ENCODE measurements at regions not wholly inside any gene's neighbourhood (a gene's known extent, or its start where the extent isn't known, plus 50 kb on each side); places are given as distances from the start of the nearest gene placed in this dataset.

- DNase-seq (ENCODE audit: low read depth): no peak
- no peak for TF ChIP-seq POLR2A (IDR thresholded peaks at IDR 0.05; ENCODE audit: extremely low read depth, insufficient read length)
- no peak for TF ChIP-seq CTCF (IDR thresholded peaks at IDR 0.05; ENCODE audit: low read depth, low read length)
- TF ChIP-seq MAX (IDR thresholded peaks at IDR 0.05; ENCODE audit: low read depth, low read length): no peak
- no peak for TF ChIP-seq MYC (IDR thresholded peaks at IDR 0.05; ENCODE audit: low read depth, low read length)
- H3K4me3 ChIP-seq (ENCODE audit: low read depth, low read length): no peak overlapping the region
These were observed 115.6 kb upstream of the ID2 start for GRCh38 chr2:8566155-8566670.

GRCh38 chr2:8566774-8567468 lies 114.9 kb upstream of the ID2 start:
- no peak overlapping the region for H3K4me3 ChIP-seq (ENCODE audit: low read depth, low read length)
- no peak for TF ChIP-seq MYC (IDR thresholded peaks at IDR 0.05; ENCODE audit: low read depth, low read length)
- TF ChIP-seq CTCF (IDR thresholded peaks at IDR 0.05; ENCODE audit: low read depth, low read length): no peak
- no peak for TF ChIP-seq POLR2A (IDR thresholded peaks at IDR 0.05; ENCODE audit: extremely low read depth, insufficient read length)
- TF ChIP-seq MAX (IDR thresholded peaks at IDR 0.05; ENCODE audit: low read depth, low read length): no peak
- no peak for DNase-seq (ENCODE audit: low read depth)

GRCh38 chr2:8567469-8568260 lies 114.2 kb upstream of the ID2 start:
- no peak overlapping the region for H3K4me3 ChIP-seq (ENCODE audit: low read depth, low read length)
- TF ChIP-seq CTCF (IDR thresholded peaks at IDR 0.05; ENCODE audit: low read depth, low read length): no peak
- TF ChIP-seq MYC (IDR thresholded peaks at IDR 0.05; ENCODE audit: low read depth, low read length): no peak
- TF ChIP-seq POLR2A (IDR thresholded peaks at IDR 0.05; ENCODE audit: extremely low read depth, insufficient read length): no peak
- TF ChIP-seq MAX (IDR thresholded peaks at IDR 0.05; ENCODE audit: low read depth, low read length): no peak
- DNase-seq (ENCODE audit: low read depth): no peak

- DNase-seq (ENCODE audit: low read depth): no peak
- no peak overlapping the region for H3K4me3 ChIP-seq (ENCODE audit: low read depth, low read length)
- TF ChIP-seq MYC (IDR thresholded peaks at IDR 0.05; ENCODE audit: low read depth, low read length) (no peak), CTCF (IDR thresholded peaks at IDR 0.05; ENCODE audit: low read depth, low read length) (no peak), MAX (IDR thresholded peaks at IDR 0.05; ENCODE audit: low read depth, low read length) (no peak), POLR2A (IDR thresholded peaks at IDR 0.05; ENCODE audit: extremely low read depth, insufficient read length) (no peak)
These were observed 113.1 kb upstream of the ID2 start for GRCh38 chr2:8568543-8569302.

GRCh38 chr2:8569332-8569930 lies 112.4 kb upstream of the ID2 start:
- no peak for DNase-seq (ENCODE audit: low read depth)
- no peak for TF ChIP-seq POLR2A (IDR thresholded peaks at IDR 0.05; ENCODE audit: extremely low read depth, insufficient read length)
- TF ChIP-seq CTCF (IDR thresholded peaks at IDR 0.05; ENCODE audit: low read depth, low read length): no peak
- no peak for TF ChIP-seq MYC (IDR thresholded peaks at IDR 0.05; ENCODE audit: low read depth, low read length)
- no peak for TF ChIP-seq MAX (IDR thresholded peaks at IDR 0.05; ENCODE audit: low read depth, low read length)
- H3K4me3 ChIP-seq (ENCODE audit: low read depth, low read length): no peak overlapping the region

Data from NB4 (cell line).